A673 (cell line): ENCODE measurements at regions not wholly inside any gene's neighbourhood (a gene's known extent, or its start where the extent isn't known, plus 50 kb on each side); places are given as distances from the start of the nearest gene placed in this dataset.

Source experiments
- CTCF ChIP-seq: fragments of 300-800, 200-600 bp; sonication (generic); conservative IDR thresholded peaks from 2 replicates; pipeline ENCODE4 v1.5.1; 2017; ENCODE audit warnings: low read depth, mild to moderate bottlenecking, antibody characterized with exemption, low read length, moderate library complexity, mixed read lengths
- EZH2 ChIP-seq: fragments of 200-600 bp; sonication (generic); IDR thresholded peaks from 2 replicates; pipeline ENCODE4 v1.6.1; 2017; ENCODE audit warnings: borderline replicate concordance, low read depth, mild to moderate bottlenecking, mixed read lengths, antibody characterized with exemption, low read length; ENCODE audit not compliant: poor library complexity, severe bottlenecking

- TF ChIP-seq EZH2 (no peak), CTCF (no peak)
These were observed 235.4 kb upstream of the RGMA start for GRCh38 chr15:93324186-93324975.
